Neural cell (in vitro differentiated cells): ENCODE measurements at regions not wholly inside any gene's neighbourhood (a gene's known extent, or its start where the extent isn't known, plus 50 kb on each side); places are given as distances from the start of the nearest gene placed in this dataset.

Experiments
- CTCF ChIP-seq: fragments of 450-650 bp; IDR thresholded peaks from 2 replicates; pipeline ENCODE4 v1.5.1; 2014; ENCODE audit warnings: antibody characterized with exemption, mild to moderate bottlenecking, moderate library complexity; ENCODE audit not compliant: poor library complexity, severe bottlenecking
- EZH2 ChIP-seq: fragments of 200-600, 300-800 bp; shearing (Covaris generic), sonication (generic); IDR thresholded peaks from 2 replicates; pipeline ENCODE4 v1.6.1; 2014; ENCODE audit warnings: antibody characterized with exemption, low read length, borderline replicate concordance, mild to moderate bottlenecking; ENCODE audit not compliant: insufficient read depth, poor library complexity, severe bottlenecking
- SMC3 ChIP-seq: fragments of 450-650 bp; conservative IDR thresholded peaks from 2 replicates; pipeline ENCODE4 v1.6.1; 2014; ENCODE audit warnings: antibody characterized with exemption, mild to moderate bottlenecking, moderate library complexity; ENCODE audit not compliant: poor library complexity
- TAF1 ChIP-seq: IDR thresholded peaks from 2 replicates; pipeline ENCODE4 v1.6.1; 2012; ENCODE audit warnings: low read depth

- TF ChIP-seq SMC3 (no peak), CTCF (no peak), TAF1 (no peak), EZH2 (no peak)
Observed at GRCh38 chr5:116361979-116362577, 212.5 kb downstream of the SEMA6A start.
